ENCODE measurements at regions not wholly inside any gene's neighbourhood (a gene's known extent, or its start where the extent isn't known, plus 50 kb on each side); places are given as distances from the start of the nearest gene placed in this dataset.

- no peak for TF ChIP-seq CTCF (IDR thresholded peaks at IDR 0.05; ENCODE audit: low read depth, low read length, poor library complexity, severe bottlenecking)
- TF ChIP-seq EZH2phosphoT487 (IDR thresholded peaks at IDR 0.05; ENCODE audit: borderline replicate concordance, low read length), result no peak
Measured at GRCh38 chr1:22374001-22374400, 77.7 kb upstream of the ZBTB40 start.
